ENCODE measurements at regions not wholly inside any gene's neighbourhood (a gene's known extent, or its start where the extent isn't known, plus 50 kb on each side); places are given as distances from the start of the nearest gene placed in this dataset.

DNA sequence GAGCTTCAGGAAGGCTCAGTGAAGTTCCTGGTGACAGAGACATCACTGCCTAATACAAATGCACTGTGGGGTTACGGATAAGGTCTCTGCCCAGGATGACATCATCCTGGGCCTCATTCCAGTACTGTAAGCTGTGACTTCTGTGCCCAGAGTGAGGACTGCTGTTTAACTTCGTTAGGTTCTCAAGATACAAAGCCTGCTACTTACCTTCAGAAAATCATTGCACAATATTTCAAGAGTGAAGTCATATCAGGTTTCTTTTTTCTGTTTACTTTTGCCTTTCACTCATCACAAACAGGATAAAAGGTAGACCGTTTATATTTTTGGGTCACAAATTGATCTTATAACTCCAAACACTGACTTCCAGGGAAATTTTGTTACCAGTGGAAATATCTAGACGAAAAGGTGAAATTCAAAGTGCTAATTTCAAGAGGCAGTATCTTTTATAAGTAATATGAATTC is 241.2 kb downstream of the PIK3R1 start:
- TF ChIP-seq, protein P1, sequence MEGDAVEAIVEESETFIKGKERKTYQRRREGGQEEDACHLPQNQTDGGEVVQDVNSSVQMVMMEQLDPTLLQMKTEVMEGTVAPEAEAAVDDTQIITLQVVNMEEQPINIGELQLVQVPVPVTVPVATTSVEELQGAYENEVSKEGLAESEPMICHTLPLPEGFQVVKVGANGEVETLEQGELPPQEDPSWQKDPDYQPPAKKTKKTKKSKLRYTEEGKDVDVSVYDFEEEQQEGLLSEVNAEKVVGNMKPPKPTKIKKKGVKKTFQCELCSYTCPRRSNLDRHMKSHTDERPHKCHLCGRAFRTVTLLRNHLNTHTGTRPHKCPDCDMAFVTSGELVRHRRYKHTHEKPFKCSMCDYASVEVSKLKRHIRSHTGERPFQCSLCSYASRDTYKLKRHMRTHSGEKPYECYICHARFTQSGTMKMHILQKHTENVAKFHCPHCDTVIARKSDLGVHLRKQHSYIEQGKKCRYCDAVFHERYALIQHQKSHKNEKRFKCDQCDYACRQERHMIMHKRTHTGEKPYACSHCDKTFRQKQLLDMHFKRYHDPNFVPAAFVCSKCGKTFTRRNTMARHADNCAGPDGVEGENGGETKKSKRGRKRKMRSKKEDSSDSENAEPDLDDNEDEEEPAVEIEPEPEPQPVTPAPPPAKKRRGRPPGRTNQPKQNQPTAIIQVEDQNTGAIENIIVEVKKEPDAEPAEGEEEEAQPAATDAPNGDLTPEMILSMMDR (IDR thresholded peaks at IDR 0.05): no peak
- no peak for TF ChIP-seq POLR2A (IDR thresholded peaks at IDR 0.05)
